SU-DHL-6 (cell line): ENCODE measurements at regions not wholly inside any gene's neighbourhood (a gene's known extent, or its start where the extent isn't known, plus 50 kb on each side); places are given as distances from the start of the nearest gene placed in this dataset.

Source experiments
- H2AFZ ChIP-seq: fragments of 200-600 bp; sonication (generic); 2 replicates; pipeline ENCODE4 v1.6.1; 2014; ENCODE audit warnings: low read depth, mild to moderate bottlenecking, moderate library complexity, mixed read lengths, antibody characterized with exemption, low read length; ENCODE audit not compliant: severe bottlenecking
- H3F3A ChIP-seq: fragments of 200-600 bp; shearing (Covaris generic); 2 replicates; pipeline ENCODE4 v1.6.0; 2016; ENCODE audit warnings: antibody characterized with exemption, mild to moderate bottlenecking; ENCODE audit not compliant: insufficient read depth
- H3K27ac ChIP-seq: fragments of 200-600 bp; sonication (generic); 2 replicates; pipeline ENCODE4 v1.5.1; 2016; ENCODE audit warnings: low read depth, mild to moderate bottlenecking, low read length, moderate library complexity, mixed read lengths
- H3K27me3 ChIP-seq: fragments of 200-600 bp; sonication (generic), shearing (Covaris generic); 2 replicates; pipeline ENCODE4 v1.6.0; 2014; ENCODE audit warnings: mild to moderate bottlenecking, low read length
- H3K36me3 ChIP-seq: fragments of 200-600 bp; sonication (generic); 2 replicates; pipeline ENCODE4 v1.6.1; 2014; ENCODE audit warnings: mild to moderate bottlenecking, low read length, mixed read lengths
- H3K4me2 ChIP-seq: fragments of 300-600, 200-600 bp; shearing (Covaris generic), sonication (generic); 2 replicates; pipeline ENCODE4 v1.6.0; 2014; ENCODE audit warnings: low read length, low read depth, mild to moderate bottlenecking; ENCODE audit not compliant: poor library complexity, severe bottlenecking
- H3K4me3 ChIP-seq: fragments of 200-600 bp; sonication (generic); 2 replicates; pipeline ENCODE4 v1.5.1; 2014; ENCODE audit warnings: antibody characterized with exemption, low read length, mild to moderate bottlenecking, mixed read lengths; ENCODE audit not compliant: insufficient read depth, poor library complexity, severe bottlenecking
- H3K79me2 ChIP-seq: fragments of 200-600 bp; sonication (generic); 2 replicates; pipeline ENCODE4 v1.6.1; 2014; ENCODE audit warnings: mild to moderate bottlenecking, low read length, moderate library complexity; ENCODE audit not compliant: insufficient read depth
- H3K9ac ChIP-seq: fragments of 200-600 bp; sonication (generic); 2 replicates; pipeline ENCODE4 v1.7.0; 2014; ENCODE audit warnings: mild to moderate bottlenecking, low read length
- H3K9me2 ChIP-seq: fragments of 200-600 bp; sonication (generic); replicated peaks from 2 replicates; pipeline ENCODE4 v1.6.1; 2014; ENCODE audit warnings: low read length; ENCODE audit not compliant: insufficient read depth
- H3K9me3 ChIP-seq: fragments of 200-600 bp; sonication (generic); 2 replicates; pipeline ENCODE4 v1.6.1; 2014; ENCODE audit warnings: low read length, mixed read lengths; ENCODE audit not compliant: insufficient read depth
- H4K20me1 ChIP-seq: fragments of 200-600 bp; sonication (generic); 2 replicates; pipeline ENCODE4 v1.6.1; 2014; ENCODE audit warnings: low read depth, mild to moderate bottlenecking, antibody characterized with exemption, low read length, moderate library complexity, mixed read lengths
- CTCF ChIP-seq: fragments of 200-600 bp; sonication (generic); IDR thresholded peaks from one replicate; pipeline ENCODE4 v1.5.1; 2017; ENCODE audit warnings: antibody characterized with exemption, mild to moderate bottlenecking, low read length, moderate library complexity; ENCODE audit not compliant: insufficient read depth, poor library complexity, severe bottlenecking
- EZH2phosphoT487 ChIP-seq: fragments of 200-600 bp; sonication (generic), shearing (Covaris generic); conservative IDR thresholded peaks from 2 replicates; pipeline ENCODE4 v1.6.1; 2018; ENCODE audit warnings: mild to moderate bottlenecking, antibody characterized with exemption, low read length, moderate library complexity, mixed read lengths

GRCh38 chr15:70169147-70169546 is 71.4 kb upstream of the TLE3 start:
- H3K4me3 ChIP-seq, result no peak overlapping the region
- no peak overlapping the region for H3K9ac ChIP-seq
- no peaks in the 10 kb centered on the region for H3K9me2 ChIP-seq
- H3K27me3 ChIP-seq, result no peaks in the 10 kb centered on the region
- H3K27ac ChIP-seq, result no peak overlapping the region
- no peaks in the 10 kb centered on the region for H3K9me3 ChIP-seq
- no peaks in the 10 kb centered on the region for H3F3A ChIP-seq
- H3K4me2 ChIP-seq, result no peak overlapping the region
- TF ChIP-seq EZH2phosphoT487, result no peak
- no peak for TF ChIP-seq CTCF
- no peaks in the 10 kb centered on the region for H3K79me2 ChIP-seq
- no peaks in the 10 kb centered on the region for H3K36me3 ChIP-seq
- H4K20me1 ChIP-seq, result no peaks in the 10 kb centered on the region
- no peak overlapping the region for H2AFZ ChIP-seq

GRCh38 chr15:70167155-70167554 is 69.4 kb upstream of the TLE3 start:
- no peaks in the 10 kb centered on the region for H3K27me3 ChIP-seq
- H2AFZ ChIP-seq, result no peak overlapping the region
- no peak overlapping the region for H3K4me2 ChIP-seq
- no peaks in the 10 kb centered on the region for H3K36me3 ChIP-seq
- H3K27ac ChIP-seq, result no peak overlapping the region
- H3F3A ChIP-seq, result no peaks in the 10 kb centered on the region
- H3K4me3 ChIP-seq, result no peak overlapping the region
- no peaks in the 10 kb centered on the region for H3K9me3 ChIP-seq
- TF ChIP-seq EZH2phosphoT487 (no peak), CTCF (no peak)
- H3K79me2 ChIP-seq, result no peaks in the 10 kb centered on the region
- H3K9ac ChIP-seq, result no peak overlapping the region
- H4K20me1 ChIP-seq, result no peaks in the 10 kb centered on the region
- H3K9me2 ChIP-seq, result no peaks in the 10 kb centered on the region

- no peak for TF ChIP-seq CTCF
- TF ChIP-seq EZH2phosphoT487, result no peak
- no peaks in the 10 kb centered on the region for H3K9me2 ChIP-seq
- H3K27me3 ChIP-seq, result no peaks in the 10 kb centered on the region
- H4K20me1 ChIP-seq, result no peaks in the 10 kb centered on the region
- H3K4me2 ChIP-seq, result no peak overlapping the region
- no peak overlapping the region for H2AFZ ChIP-seq
- H3K36me3 ChIP-seq, result no peaks in the 10 kb centered on the region
- no peak overlapping the region for H3K9ac ChIP-seq
- H3K79me2 ChIP-seq, result no peaks in the 10 kb centered on the region
- no peak overlapping the region for H3K27ac ChIP-seq
- H3K9me3 ChIP-seq, result no peaks in the 10 kb centered on the region
- H3F3A ChIP-seq, result no peaks in the 10 kb centered on the region
- H3K4me3 ChIP-seq, result no peak overlapping the region
These were observed 68.9 kb upstream of the TLE3 start for GRCh38 chr15:70166506-70167087.
